GM10266 (cell line): ENCODE measurements at regions not wholly inside any gene's neighbourhood (a gene's known extent, or its start where the extent isn't known, plus 50 kb on each side); places are given as distances from the start of the nearest gene placed in this dataset.

Experiments
- DNase-seq: peaks from one replicate; pipeline ENCODE4 v3.0.0; 2012; ENCODE audit errors: extremely low spot score
- TF ChIP-seq, protein P1 (sequence below): IDR thresholded peaks from 2 replicates; pipeline ENCODE4 v1.5.1; 2012; ENCODE audit warnings: mild to moderate bottlenecking, low read depth; ENCODE audit not compliant: control insufficient read depth, insufficient read depth; ENCODE audit errors: missing control alignments

DNA sequence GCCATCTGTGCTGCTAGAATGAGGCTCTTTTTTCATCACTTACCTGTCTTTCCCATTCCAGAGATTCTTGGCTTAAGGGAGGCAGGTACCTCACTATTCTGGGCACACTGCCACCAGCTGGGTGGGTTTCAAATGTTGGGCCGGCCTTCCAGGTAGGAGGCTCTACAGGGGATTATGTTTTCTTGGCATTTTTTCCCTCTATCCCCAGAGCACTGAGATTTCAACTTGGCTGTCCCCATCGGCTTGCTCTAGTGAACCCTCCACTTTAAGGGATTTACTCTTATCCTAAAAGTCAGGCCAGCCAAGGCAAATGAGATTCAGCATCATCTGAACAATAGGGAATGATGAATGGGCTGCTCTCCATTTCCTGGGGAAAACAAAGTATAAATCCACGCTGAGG lies 710.1 kb upstream of the CELF2 start:
- no peak for DNase-seq
- TF ChIP-seq, protein P1, sequence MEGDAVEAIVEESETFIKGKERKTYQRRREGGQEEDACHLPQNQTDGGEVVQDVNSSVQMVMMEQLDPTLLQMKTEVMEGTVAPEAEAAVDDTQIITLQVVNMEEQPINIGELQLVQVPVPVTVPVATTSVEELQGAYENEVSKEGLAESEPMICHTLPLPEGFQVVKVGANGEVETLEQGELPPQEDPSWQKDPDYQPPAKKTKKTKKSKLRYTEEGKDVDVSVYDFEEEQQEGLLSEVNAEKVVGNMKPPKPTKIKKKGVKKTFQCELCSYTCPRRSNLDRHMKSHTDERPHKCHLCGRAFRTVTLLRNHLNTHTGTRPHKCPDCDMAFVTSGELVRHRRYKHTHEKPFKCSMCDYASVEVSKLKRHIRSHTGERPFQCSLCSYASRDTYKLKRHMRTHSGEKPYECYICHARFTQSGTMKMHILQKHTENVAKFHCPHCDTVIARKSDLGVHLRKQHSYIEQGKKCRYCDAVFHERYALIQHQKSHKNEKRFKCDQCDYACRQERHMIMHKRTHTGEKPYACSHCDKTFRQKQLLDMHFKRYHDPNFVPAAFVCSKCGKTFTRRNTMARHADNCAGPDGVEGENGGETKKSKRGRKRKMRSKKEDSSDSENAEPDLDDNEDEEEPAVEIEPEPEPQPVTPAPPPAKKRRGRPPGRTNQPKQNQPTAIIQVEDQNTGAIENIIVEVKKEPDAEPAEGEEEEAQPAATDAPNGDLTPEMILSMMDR = no peak

DNA sequence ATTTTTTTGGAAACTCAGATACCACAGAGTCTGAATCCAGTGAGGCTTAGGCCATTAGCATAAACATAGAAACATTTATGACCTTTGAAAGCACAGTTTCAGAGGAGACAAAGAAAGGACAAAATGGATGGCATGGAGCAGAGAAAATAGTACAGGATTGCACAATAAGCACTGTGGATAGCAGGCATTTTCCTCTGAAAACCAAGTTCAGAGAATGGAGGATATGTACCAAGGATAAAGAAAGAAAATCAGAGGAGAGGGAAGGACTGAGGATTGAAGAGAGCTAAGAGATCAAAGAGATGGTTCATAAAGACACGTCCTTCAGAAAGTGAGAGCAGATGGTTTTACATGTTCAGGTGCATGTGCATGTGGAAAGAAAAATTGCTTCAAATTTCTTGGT lies 707.2 kb upstream of the CELF2 start:
- TF ChIP-seq, protein P1 = no peak
- no peak for DNase-seq

DNA sequence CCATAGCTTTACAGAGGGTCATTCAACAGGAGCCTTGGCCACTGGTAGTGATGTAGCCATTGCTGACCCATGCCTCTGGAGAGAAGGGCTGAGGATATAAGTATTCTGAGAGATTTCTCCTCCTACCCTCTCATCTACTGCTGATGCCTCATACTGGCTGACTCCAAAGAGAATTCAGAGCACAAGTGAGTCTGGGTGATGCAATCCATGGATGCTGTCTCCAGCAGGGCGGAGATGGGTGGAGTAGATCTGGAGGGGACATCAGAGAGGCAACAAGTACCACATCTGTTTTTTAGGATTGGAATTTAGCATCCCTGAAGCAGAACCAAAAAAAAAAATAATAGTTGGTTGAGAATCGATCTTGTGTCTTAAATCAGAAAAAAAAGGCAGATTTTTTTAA lies 705.7 kb upstream of the CELF2 start:
- DNase-seq = no peak
- TF ChIP-seq, protein P1 = no peak

DNA sequence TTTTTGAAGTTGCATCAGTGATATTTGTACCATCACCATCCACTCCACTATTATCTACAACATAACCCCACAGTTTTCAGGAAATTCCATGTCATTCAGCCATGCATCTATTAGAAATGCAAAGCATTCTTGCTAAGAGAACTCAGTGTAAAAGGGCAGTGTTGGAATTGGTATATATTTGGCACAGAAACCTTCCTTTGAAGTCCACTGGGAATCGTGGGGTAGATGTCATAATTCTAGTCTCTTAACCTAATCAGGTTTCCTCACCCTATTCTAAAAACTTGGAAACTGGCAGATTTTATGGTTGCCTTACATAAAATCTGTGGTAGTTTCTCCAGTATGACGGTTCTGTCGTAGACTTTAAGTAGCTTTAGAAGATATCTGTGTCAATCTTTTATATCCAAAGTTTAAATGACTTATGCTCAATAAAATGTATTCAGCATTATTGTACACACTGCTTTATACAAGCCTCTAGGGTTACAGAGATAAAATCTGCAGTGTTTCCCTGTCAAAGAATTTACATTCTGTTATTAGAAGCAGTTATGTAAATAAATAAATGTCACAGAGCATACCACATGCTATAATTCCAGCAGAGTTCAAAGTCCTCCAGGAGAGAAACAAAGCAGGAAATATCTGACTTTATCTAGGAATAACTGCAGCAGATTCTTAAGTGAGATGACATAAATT lies 704.4 kb upstream of the CELF2 start:
- no peak for DNase-seq
- TF ChIP-seq, protein P1 = no peak

DNA sequence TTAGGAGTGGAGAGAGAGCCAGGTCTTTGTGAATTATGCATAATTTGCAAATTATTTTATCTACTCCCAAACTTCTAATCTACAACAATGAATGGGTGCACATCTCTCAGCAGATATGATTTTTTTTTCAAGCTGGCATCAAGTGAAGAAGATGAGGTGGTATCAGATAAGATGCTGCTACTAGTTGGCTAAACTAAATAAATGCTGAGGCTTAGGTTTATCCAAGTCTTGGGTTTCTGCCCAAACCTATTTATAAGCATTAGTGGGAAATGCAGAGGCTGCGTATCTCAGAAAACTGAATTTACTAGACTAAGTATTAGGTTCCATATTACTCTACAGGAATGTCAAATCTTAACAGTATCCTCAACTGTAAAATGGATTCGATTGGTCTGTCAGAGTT lies 703.0 kb upstream of the CELF2 start:
- TF ChIP-seq, protein P1 = no peak
- no peak for DNase-seq

DNA sequence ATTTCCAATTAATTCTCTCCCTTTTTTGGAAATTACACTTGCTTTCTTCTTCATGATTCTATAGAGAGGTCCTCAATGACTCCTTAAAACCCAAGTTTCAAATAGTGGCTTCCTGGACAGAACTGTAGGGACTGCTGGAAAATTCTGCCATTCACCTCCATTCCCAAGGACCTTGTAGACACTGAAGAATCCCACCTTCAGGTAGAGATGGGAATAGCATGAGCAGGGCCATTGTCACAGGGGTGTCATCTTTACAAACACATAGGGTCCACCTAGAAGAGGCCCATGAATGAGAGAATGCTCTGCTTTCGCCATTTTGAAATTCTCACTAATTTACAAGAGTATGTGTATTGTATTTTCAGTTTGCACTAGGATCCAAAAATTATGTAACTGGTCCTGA lies 701.7 kb upstream of the CELF2 start:
- no peak for DNase-seq
- TF ChIP-seq, protein P1 = no peak

DNA sequence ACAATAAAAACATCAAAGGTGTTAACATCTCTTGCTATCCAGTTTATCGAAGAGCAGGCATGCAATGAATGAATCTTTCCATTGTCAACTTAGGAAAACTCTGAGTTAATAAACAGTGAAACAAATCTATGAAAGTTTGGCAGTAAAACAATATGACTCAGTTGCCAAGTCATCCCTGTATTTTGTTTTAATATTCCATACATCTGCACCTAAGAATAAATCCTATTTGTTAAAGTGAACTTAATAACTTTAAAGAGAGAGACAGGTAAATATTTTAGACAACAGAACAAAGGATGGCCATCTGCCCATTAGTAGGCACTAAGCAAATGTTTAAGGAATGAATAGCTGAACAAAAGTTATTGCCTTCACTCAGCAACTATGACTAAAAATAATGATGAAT lies 700.5 kb upstream of the CELF2 start:
- no peak for DNase-seq
- TF ChIP-seq, protein P1 = no peak
